Fibroblast of the aortic adventitia (primary cell): ENCODE measurements at regions not wholly inside any gene's neighbourhood (a gene's known extent, or its start where the extent isn't known, plus 50 kb on each side); places are given as distances from the start of the nearest gene placed in this dataset.
"Not testable (repeated sequence)": the region's sequence is repeated elsewhere in the genome, so short reads cannot be mapped to it uniquely, and the experiment has no call there.

ENCODE experiments used
- DNase-seq: peaks from one replicate; pipeline ENCODE4 v3.0.0-alpha.2; 2010; ENCODE audit warnings: low read depth
- H3K4me3 ChIP-seq: 2 replicates; pipeline ENCODE4 v1.5.1; 2011; ENCODE audit warnings: low read depth, mild to moderate bottlenecking, control low read depth, low read length, moderate library complexity
- TF ChIP-seq, protein P1 (sequence below): IDR thresholded peaks from 2 replicates; pipeline ENCODE4 v1.5.1; 2011; ENCODE audit warnings: mild to moderate bottlenecking, low read length, control low read depth, inconsistent platforms; ENCODE audit not compliant: insufficient read depth

DNA sequence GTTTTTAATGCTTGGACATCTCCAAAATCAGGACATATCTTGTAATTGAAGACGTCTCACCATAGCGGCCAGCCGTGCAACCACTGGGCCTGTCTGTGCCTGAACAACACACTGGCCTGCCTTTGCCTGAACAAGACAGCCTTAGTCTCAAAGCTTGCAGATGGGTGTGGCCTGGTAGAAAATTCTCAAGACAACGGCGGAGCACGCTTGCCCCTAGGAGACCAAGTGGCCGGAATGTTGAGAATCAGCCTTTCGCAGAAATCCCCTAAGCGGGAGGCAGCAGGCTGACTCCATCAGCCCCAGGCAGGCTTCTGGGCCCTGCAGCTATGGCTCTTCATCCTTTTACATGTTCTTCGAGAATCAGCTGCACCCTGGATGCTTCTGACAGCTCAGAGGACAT, 98.0 kb upstream of the C1orf174 start:
- DNase-seq = no peak
- TF ChIP-seq, protein P1, sequence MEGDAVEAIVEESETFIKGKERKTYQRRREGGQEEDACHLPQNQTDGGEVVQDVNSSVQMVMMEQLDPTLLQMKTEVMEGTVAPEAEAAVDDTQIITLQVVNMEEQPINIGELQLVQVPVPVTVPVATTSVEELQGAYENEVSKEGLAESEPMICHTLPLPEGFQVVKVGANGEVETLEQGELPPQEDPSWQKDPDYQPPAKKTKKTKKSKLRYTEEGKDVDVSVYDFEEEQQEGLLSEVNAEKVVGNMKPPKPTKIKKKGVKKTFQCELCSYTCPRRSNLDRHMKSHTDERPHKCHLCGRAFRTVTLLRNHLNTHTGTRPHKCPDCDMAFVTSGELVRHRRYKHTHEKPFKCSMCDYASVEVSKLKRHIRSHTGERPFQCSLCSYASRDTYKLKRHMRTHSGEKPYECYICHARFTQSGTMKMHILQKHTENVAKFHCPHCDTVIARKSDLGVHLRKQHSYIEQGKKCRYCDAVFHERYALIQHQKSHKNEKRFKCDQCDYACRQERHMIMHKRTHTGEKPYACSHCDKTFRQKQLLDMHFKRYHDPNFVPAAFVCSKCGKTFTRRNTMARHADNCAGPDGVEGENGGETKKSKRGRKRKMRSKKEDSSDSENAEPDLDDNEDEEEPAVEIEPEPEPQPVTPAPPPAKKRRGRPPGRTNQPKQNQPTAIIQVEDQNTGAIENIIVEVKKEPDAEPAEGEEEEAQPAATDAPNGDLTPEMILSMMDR = no peak
- no peak overlapping the region for H3K4me3 ChIP-seq

DNA sequence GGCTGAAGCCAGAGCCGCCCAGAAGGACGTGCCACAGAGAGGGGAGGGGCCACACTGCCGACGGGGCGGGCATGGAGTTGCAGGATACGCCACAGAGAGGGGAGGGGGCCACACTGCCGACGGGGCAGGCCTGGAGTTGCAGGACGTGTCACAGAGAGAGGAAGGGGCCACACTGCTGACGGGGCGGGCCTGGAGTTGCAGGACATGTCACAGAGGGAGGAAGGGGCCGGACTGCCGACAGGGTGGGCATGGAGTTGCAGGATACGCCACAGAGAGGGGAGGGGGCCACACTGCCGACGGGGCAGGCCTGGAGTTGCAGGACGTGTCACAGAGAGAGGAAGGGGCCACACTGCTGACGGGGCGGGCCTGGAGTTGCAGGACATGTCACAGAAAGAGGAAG, 99.4 kb upstream of the C1orf174 start:
- DNase-seq, H3K4me3 ChIP-seq: not testable (repeated sequence)

DNA sequence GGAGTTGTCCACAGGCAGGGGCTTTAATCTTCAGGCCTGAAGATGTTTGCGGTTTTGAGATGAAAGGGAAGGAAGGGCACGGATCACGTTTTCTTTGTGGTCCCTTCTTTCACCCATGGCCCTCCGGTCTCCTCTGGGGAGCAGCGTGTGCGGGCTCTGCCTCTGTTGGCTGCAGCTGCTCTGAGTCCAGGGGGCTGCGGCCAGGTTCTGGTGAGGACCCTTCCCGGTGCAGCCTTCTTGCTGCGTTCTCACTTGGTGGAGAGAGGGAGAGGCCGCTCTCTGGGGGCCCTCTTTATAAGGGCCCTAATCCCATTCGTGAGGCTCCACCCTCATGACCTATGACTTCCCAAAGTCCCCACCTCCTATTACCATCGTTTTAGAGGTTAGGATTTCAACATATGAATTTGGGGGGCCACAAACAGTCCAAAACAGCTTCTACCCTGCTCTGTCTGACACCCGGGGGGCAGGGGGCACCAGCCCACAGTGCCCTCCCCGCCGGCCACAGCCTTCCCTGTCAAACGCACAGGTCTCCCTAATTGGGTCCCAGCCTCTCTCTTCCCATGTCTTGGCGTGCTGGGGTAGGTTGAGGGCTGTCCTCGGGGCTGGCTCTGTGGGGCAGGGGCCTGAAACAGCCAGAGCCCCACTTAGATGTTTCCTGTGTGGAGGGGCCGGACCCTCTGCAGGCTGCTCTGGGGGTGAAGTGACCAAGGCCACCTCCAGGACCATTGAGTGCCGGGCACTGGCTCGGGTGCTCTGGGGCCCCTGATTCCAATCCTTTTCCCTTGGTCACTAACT, 100.1 kb upstream of the C1orf174 start:
- DNase-seq = no peak
- TF ChIP-seq, protein P1 = no peak
- no peak overlapping the region for H3K4me3 ChIP-seq

- H3K4me3 ChIP-seq = no peak overlapping the region
- TF ChIP-seq, protein P1 = no peak
- no peak for DNase-seq
Measured at GRCh38 chr1:4000811-4001251, 100.8 kb upstream of the C1orf174 start.

- TF ChIP-seq, protein P1 = no peak
- DNase-seq = no peak
- no peak overlapping the region for H3K4me3 ChIP-seq
Measured at GRCh38 chr1:4001461-4001860, 101.4 kb upstream of the C1orf174 start.

DNA sequence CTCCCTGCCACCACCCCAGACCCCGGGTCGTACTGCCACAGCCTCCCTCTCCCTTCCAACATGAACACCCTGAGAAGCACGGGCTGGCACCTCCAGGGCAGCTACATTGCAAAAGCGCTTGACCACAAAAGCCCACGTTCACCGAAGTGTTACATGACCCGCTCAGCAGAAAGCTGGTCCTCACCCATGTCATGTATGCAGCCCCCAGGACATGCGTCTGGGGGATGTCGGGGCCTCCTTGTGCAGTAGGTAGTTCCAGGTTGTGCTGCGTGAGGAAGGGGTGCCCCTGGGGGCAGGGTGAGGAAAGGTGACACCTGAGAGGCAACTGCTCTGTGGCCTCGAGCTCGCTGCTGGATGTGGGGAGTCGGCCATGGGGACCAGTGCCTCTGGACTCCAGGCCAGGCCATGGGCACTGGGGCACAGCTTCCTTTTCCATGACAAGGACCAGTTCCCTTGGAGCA, 102.0 kb upstream of the C1orf174 start:
- no peak for DNase-seq
- no peak overlapping the region for H3K4me3 ChIP-seq
- TF ChIP-seq, protein P1 = no peak

DNA sequence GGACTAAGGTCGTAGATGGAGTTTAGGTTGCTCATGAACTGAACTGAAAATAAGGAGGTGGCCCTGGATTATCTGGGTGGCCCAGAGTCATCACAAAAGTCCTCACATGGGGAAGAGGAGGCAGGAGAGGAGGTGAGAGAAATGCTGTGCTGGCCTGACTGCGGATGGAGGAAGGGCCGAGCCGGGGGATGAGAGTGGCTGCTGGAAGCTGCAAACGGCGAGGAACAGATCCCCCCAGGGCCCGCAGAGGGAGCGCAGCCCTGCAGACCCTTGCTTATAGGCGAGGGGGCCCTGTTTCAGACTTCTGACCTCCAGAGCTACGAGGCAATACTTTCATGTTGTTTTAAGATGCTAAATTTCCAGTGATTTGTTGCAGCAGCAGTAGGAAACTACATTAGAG, 102.7 kb upstream of the C1orf174 start:
- TF ChIP-seq, protein P1 = no peak
- DNase-seq = no peak
- H3K4me3 ChIP-seq = no peak overlapping the region
